GM12801 (cell line): ENCODE measurements at regions not wholly inside any gene's neighbourhood (a gene's known extent, or its start where the extent isn't known, plus 50 kb on each side); places are given as distances from the start of the nearest gene placed in this dataset.

Experiments
- CTCF ChIP-seq: IDR thresholded peaks from one replicate; pipeline ENCODE4 v1.5.1; 2011; ENCODE audit warnings: control low read depth; ENCODE audit not compliant: insufficient read length; ENCODE audit errors: extremely low read depth

- TF ChIP-seq CTCF: no peak
Measured at GRCh38 chr4:177494791-177495190, 52.6 kb upstream of the AGA start.

GRCh38 chr4:177499537-177499936 lies 57.3 kb upstream of the AGA start:
- no peak for TF ChIP-seq CTCF

- no peak for TF ChIP-seq CTCF
Measured at GRCh38 chr4:177505171-177505615, 63.0 kb upstream of the AGA start.

- no peak for TF ChIP-seq CTCF
Measured at GRCh38 chr4:177508662-177509061, 66.4 kb upstream of the AGA start.

GRCh38 chr4:177509226-177509745 lies 67.0 kb upstream of the AGA start:
- TF ChIP-seq CTCF: no peak

GRCh38 chr4:177511611-177512010 lies 69.4 kb upstream of the AGA start:
- no peak for TF ChIP-seq CTCF

- no peak for TF ChIP-seq CTCF
Measured at GRCh38 chr4:177512646-177513045, 70.4 kb upstream of the AGA start.
